Loucy (cell line): ENCODE measurements at regions not wholly inside any gene's neighbourhood (a gene's known extent, or its start where the extent isn't known, plus 50 kb on each side); places are given as distances from the start of the nearest gene placed in this dataset.

Source experiments
- EZH2phosphoT487 ChIP-seq: fragments of 200-600 bp; IDR thresholded peaks from 2 replicates; pipeline ENCODE4 v1.6.1; 2018; ENCODE audit warnings: antibody characterized with exemption, mild to moderate bottlenecking, moderate library complexity, borderline replicate concordance
- TF ChIP-seq, protein P1 (sequence below): fragments of 200-600 bp; sonication (generic); conservative IDR thresholded peaks from 2 replicates; pipeline ENCODE4 v1.5.1; 2014; ENCODE audit warnings: mild to moderate bottlenecking, antibody characterized with exemption, low read length

DNA sequence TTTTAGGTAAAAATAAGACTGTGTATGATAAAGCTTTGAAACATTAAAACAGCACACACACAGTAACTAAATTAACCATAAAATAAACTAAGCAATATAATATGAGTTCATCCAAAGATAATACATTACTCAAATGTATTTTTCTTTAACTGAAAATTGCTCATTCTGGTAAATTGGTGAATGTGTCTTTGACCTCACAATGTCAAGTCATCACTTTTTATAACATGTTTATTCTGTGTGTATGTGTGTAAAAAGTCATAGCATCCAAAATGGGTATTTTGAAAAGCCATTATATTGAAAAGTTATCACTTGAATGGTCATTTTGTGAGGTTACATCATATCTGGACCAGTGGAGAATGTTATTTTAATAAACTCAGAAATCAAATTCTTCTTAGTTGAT lies 724.6 kb downstream of the ADGRL2 start:
- TF ChIP-seq, protein P1, sequence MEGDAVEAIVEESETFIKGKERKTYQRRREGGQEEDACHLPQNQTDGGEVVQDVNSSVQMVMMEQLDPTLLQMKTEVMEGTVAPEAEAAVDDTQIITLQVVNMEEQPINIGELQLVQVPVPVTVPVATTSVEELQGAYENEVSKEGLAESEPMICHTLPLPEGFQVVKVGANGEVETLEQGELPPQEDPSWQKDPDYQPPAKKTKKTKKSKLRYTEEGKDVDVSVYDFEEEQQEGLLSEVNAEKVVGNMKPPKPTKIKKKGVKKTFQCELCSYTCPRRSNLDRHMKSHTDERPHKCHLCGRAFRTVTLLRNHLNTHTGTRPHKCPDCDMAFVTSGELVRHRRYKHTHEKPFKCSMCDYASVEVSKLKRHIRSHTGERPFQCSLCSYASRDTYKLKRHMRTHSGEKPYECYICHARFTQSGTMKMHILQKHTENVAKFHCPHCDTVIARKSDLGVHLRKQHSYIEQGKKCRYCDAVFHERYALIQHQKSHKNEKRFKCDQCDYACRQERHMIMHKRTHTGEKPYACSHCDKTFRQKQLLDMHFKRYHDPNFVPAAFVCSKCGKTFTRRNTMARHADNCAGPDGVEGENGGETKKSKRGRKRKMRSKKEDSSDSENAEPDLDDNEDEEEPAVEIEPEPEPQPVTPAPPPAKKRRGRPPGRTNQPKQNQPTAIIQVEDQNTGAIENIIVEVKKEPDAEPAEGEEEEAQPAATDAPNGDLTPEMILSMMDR: no peak
- TF ChIP-seq EZH2phosphoT487: no peak
